Uterus (tissue), 2 donors: ENCODE measurements at regions not wholly inside any gene's neighbourhood (a gene's known extent, or its start where the extent isn't known, plus 50 kb on each side); places are given as distances from the start of the nearest gene placed in this dataset.

ENCODE experiments used
- CTCF ChIP-seq, 4 experiments: fragments of 200-600 bp in 2 of 4; fragments of 450-650 bp in 2 of 4; sonication (generic) in 2 of 4; IDR thresholded peaks; one replicate each; pipeline ENCODE4 v1.5.1; 2016 to 2019; ENCODE audit warnings: antibody characterized with exemption in 4 of 4, mild to moderate bottlenecking in 2 of 4, moderate library complexity in 1 of 4
- POLR2A ChIP-seq, 2 donors: fragments of 450-650 bp; IDR thresholded peaks; one replicate each; pipeline ENCODE4 v1.6.1; 2016; ENCODE audit warnings: antibody characterized with exemption in 2 of 2, mild to moderate bottlenecking in 1 of 2, moderate library complexity in 1 of 2

- TF ChIP-seq CTCF (IDR thresholded peaks at IDR 0.05): no peak
- TF ChIP-seq POLR2A (IDR thresholded peaks at IDR 0.05): no peak
These were observed 156.0 kb upstream of the PLEKHG7 start for GRCh38 chr12:92546635-92547348.
